Ishikawa (cell line): ENCODE measurements at regions not wholly inside any gene's neighbourhood (a gene's known extent, or its start where the extent isn't known, plus 50 kb on each side); places are given as distances from the start of the nearest gene placed in this dataset.

ENCODE experiments used
- CEBPB ChIP-seq: IDR thresholded peaks from 2 replicates; pipeline ENCODE4 v1.6.1; 2012
- CREB1 ChIP-seq: IDR thresholded peaks from 2 replicates; pipeline ENCODE4 v1.6.1; 2012; ENCODE audit warnings: low read depth
- EGR1 ChIP-seq: IDR thresholded peaks from 2 replicates; pipeline ENCODE4 v1.6.1; 2012
- EP300 ChIP-seq: IDR thresholded peaks from 2 replicates; pipeline ENCODE4 v1.6.1; 2012; ENCODE audit warnings: borderline replicate concordance
- FOXM1 ChIP-seq: IDR thresholded peaks from 2 replicates; pipeline ENCODE4 v1.6.1; 2012; ENCODE audit warnings: low read depth, borderline replicate concordance
- MAX ChIP-seq: IDR thresholded peaks from 2 replicates; pipeline ENCODE4 v1.6.1; 2012
- NFIC ChIP-seq: IDR thresholded peaks from 2 replicates; pipeline ENCODE4 v1.6.1; 2012
- RAD21 ChIP-seq: IDR thresholded peaks from 2 replicates; pipeline ENCODE4 v1.6.1; 2012; ENCODE audit warnings: low read depth
- REST ChIP-seq: IDR thresholded peaks from 2 replicates; pipeline ENCODE4 v1.6.1; 2012; ENCODE audit warnings: low read depth, mild to moderate bottlenecking
- TAF1 ChIP-seq: IDR thresholded peaks from 2 replicates; pipeline ENCODE4 v1.6.1; 2012; ENCODE audit warnings: low read depth, mild to moderate bottlenecking
- TCF12 ChIP-seq: IDR thresholded peaks from 2 replicates; pipeline ENCODE4 v1.6.1; 2012; ENCODE audit warnings: low read depth
- TEAD4 ChIP-seq: IDR thresholded peaks from 2 replicates; pipeline ENCODE4 v1.6.1; 2012
- USF1 ChIP-seq: IDR thresholded peaks from 2 replicates; pipeline ENCODE4 v1.6.1; 2012
- YY1 ChIP-seq: IDR thresholded peaks from 2 replicates; pipeline ENCODE4 v1.6.1; 2012; ENCODE audit warnings: low read depth
- ZBTB7A ChIP-seq: IDR thresholded peaks from 2 replicates; pipeline ENCODE4 v1.6.1; 2012; ENCODE audit warnings: low read depth

GRCh38 chr12:67208281-67209067 is 60.7 kb upstream of the CAND1 start:
- TF ChIP-seq TAF1 (no peak), FOXM1 (no peak), EGR1 (no peak), TEAD4 (no peak), MAX (no peak), CEBPB (no peak), ZBTB7A (no peak), YY1 (no peak), EP300 (no peak), NFIC (no peak), RAD21 (no peak), TCF12 (no peak), USF1 (no peak), REST (no peak), CREB1 (no peak)

- TF ChIP-seq EP300 (no peak), MAX (no peak), FOXM1 (no peak), CREB1 (no peak), USF1 (no peak), TCF12 (no peak), NFIC (no peak), CEBPB (no peak), RAD21 (no peak), YY1 (no peak), EGR1 (no peak), REST (no peak), TAF1 (no peak), ZBTB7A (no peak), TEAD4 (no peak)
Measured at GRCh38 chr12:67211029-67211428, 58.1 kb upstream of the CAND1 start.

- no peak for TF ChIP-seq CEBPB
- no peak for TF ChIP-seq MAX
- no peak for TF ChIP-seq TAF1
- no peak for TF ChIP-seq RAD21
- no peak for TF ChIP-seq TEAD4
Measured at GRCh38 chr12:67211494-67211893, 57.7 kb upstream of the CAND1 start.

- no peak for TF ChIP-seq FOXM1
- TF ChIP-seq TCF12, result no peak
- TF ChIP-seq EP300, result no peak
- no peak for TF ChIP-seq YY1
- no peak for TF ChIP-seq RAD21
Measured at GRCh38 chr12:67217647-67218046, 51.5 kb upstream of the CAND1 start.
